Stomach (tissue), 4 donors: ENCODE measurements at regions not wholly inside any gene's neighbourhood (a gene's known extent, or its start where the extent isn't known, plus 50 kb on each side); places are given as distances from the start of the nearest gene placed in this dataset.

Experiments
- EP300 ChIP-seq: sonication (generic); formaldehyde crosslinking; IDR thresholded peaks from one replicate; pipeline ENCODE4 v1.6.1; 2017; ENCODE audit warnings: antibody characterized with exemption
- POLR2A ChIP-seq, 4 donors: fragments of 450-650 bp; IDR thresholded peaks; one replicate each; pipeline ENCODE4 v1.6.1; 2016; ENCODE audit warnings: antibody characterized with exemption in 4 of 4, control low read depth in 2 of 4, mild to moderate bottlenecking in 1 of 4, moderate library complexity in 1 of 4
- POLR2AphosphoS5 ChIP-seq, 3 donors: sonication (generic); formaldehyde crosslinking; IDR thresholded peaks; one replicate each; pipeline ENCODE4 v1.6.1; 2016; ENCODE audit warnings: antibody characterized with exemption in 3 of 3
- TF ChIP-seq, protein P1 (sequence below), 7 experiments: fragments of 450-650 bp in 4 of 7; fragments of 200-600 bp in 3 of 7; sonication (generic) in 3 of 7; IDR thresholded peaks; one replicate each; pipeline ENCODE4 v1.5.1; 2016 to 2019; ENCODE audit warnings: antibody characterized with exemption in 7 of 7, control low read depth in 2 of 7, mild to moderate bottlenecking in 1 of 7

DNA sequence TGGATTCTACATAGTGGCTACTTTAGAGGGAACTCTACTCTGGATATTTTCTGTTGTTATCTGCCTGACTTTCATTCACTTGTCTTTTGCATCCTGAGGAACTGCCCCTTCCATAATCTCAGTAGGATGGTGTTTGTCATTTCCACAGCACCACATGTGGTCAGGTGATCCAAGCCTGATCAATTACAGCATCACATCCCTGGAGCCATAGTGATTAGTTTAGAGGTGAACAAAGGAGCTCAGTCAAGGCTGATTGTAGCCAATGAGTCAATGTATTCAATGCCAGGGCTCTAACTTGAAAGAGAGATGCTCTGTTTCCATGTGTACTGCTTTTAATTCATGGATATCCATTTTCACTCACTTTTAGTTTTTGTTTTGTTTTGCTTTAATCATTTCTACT, 478.7 kb upstream of the ADAMTS9 start:
- TF ChIP-seq, protein P1, sequence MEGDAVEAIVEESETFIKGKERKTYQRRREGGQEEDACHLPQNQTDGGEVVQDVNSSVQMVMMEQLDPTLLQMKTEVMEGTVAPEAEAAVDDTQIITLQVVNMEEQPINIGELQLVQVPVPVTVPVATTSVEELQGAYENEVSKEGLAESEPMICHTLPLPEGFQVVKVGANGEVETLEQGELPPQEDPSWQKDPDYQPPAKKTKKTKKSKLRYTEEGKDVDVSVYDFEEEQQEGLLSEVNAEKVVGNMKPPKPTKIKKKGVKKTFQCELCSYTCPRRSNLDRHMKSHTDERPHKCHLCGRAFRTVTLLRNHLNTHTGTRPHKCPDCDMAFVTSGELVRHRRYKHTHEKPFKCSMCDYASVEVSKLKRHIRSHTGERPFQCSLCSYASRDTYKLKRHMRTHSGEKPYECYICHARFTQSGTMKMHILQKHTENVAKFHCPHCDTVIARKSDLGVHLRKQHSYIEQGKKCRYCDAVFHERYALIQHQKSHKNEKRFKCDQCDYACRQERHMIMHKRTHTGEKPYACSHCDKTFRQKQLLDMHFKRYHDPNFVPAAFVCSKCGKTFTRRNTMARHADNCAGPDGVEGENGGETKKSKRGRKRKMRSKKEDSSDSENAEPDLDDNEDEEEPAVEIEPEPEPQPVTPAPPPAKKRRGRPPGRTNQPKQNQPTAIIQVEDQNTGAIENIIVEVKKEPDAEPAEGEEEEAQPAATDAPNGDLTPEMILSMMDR (IDR thresholded peaks at IDR 0.05), result no peak
- TF ChIP-seq POLR2AphosphoS5 (IDR thresholded peaks at IDR 0.05) (no peak), POLR2A (IDR thresholded peaks at IDR 0.05) (no peak), EP300 (no peak)
